Psoas muscle (tissue), 7 donors: ENCODE measurements at regions not wholly inside any gene's neighbourhood (a gene's known extent, or its start where the extent isn't known, plus 50 kb on each side); places are given as distances from the start of the nearest gene placed in this dataset.

Experiments used
- ATAC-seq, 4 donors: fragments of 200-7000 bp; cut with Tn5 transposase; one replicate each; pipeline ENCODE4 v1.9.1; 2020; ENCODE audit warnings: moderate library complexity in 3 of 4, mild to moderate bottlenecking in 2 of 4
- DNase-seq, 2 donors: peaks; one replicate each; pipeline ENCODE4 v3.0.0-alpha.2; 2020
- H3K27ac ChIP-seq: fragments of 200-600 bp; one replicate; pipeline ENCODE4 v1.8.0; 2022
- H3K27me3 ChIP-seq, 3 donors: fragments of 200-600 bp in 1 of 3; one replicate each; pipeline versions ENCODE4 v1.6.1 to v1.8.0; 2013 to 2022; ENCODE audit warnings: low read length in 2 of 3, mild to moderate bottlenecking in 2 of 3, moderate library complexity in 1 of 3; ENCODE audit not compliant: insufficient read depth in 3 of 3
- H3K36me3 ChIP-seq, 2 donors: fragments of 200-600 bp in 1 of 2; one replicate each; pipeline versions ENCODE4 v1.6.1 to v1.8.0; 2013 to 2022; ENCODE audit warnings: low read depth in 1 of 2, mild to moderate bottlenecking in 1 of 2, moderate library complexity in 1 of 2; ENCODE audit not compliant: insufficient read depth in 1 of 2
- H3K4me1 ChIP-seq: fragments of 200-600 bp; one replicate; pipeline ENCODE4 v1.8.0; 2022
- H3K4me3 ChIP-seq: fragments of 200-600 bp; one replicate; pipeline ENCODE4 v1.8.0; 2022; ENCODE audit warnings: mild to moderate bottlenecking
- H3K9me3 ChIP-seq: fragments of 200-600 bp; one replicate; pipeline ENCODE4 v1.8.0; 2022
- WGBS, 3 donors: extraction: QIAGEN DNeasy Blood & Tissue Kit; methylation state at CpG; one replicate each; pipeline versions ENCODE4 v1.1.6 to v1.1.7; 2013; 5-methylcytosine and 5-hydroxymethylcytosine counted together
- intact Hi-C, 2 donors: fragments of 100-400 bp; cut with DNase I; formaldehyde crosslinking; loops; one replicate each; pipeline versions ENCODE4 v1.11.0 to v1.14.2; 2022
- TF ChIP-seq, protein P1 (sequence below): fragments of 200-600 bp; IDR thresholded peaks from one replicate; pipeline ENCODE4 v1.8.0; 2022; ENCODE audit warnings: antibody characterized with exemption
- donor health status: healthy with polysubstance abuse.
- donor health status: DM: no; HTN: no; CAD: no; lungs with moderate emphysema.
- donor health status: Bipolar disorder and iron deficiency.
- donor health status: healthy.
- donor health status: DM: yes; HTN: yes; CAD: no.
- donor health status: DM: no; HTN: no; CAD: no.
- donor health status: DM: yes; HTN: yes; CAD: no.

DNA sequence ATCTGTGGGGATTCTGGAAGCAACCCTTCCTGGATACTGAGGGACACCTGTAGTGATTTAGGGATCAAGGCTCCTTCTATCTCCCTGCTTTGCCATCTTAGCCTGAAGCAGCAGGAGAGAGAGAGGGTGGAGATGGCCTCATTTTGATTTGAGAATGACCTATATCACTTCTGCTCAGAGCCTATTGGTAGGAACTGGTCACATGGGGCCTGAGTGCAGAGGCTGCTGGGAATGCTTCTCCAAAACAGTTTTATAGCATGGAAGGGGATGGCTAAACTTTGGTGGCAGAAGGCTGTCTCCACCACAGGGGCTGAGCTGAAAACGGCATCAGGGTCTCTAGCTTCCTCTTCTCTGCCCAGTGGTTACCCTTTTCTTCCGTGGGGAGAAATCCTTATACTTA is 105.8 kb downstream of the TBX19 start:
- TF ChIP-seq, protein P1, sequence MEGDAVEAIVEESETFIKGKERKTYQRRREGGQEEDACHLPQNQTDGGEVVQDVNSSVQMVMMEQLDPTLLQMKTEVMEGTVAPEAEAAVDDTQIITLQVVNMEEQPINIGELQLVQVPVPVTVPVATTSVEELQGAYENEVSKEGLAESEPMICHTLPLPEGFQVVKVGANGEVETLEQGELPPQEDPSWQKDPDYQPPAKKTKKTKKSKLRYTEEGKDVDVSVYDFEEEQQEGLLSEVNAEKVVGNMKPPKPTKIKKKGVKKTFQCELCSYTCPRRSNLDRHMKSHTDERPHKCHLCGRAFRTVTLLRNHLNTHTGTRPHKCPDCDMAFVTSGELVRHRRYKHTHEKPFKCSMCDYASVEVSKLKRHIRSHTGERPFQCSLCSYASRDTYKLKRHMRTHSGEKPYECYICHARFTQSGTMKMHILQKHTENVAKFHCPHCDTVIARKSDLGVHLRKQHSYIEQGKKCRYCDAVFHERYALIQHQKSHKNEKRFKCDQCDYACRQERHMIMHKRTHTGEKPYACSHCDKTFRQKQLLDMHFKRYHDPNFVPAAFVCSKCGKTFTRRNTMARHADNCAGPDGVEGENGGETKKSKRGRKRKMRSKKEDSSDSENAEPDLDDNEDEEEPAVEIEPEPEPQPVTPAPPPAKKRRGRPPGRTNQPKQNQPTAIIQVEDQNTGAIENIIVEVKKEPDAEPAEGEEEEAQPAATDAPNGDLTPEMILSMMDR, result no peak
- H3K9me3 ChIP-seq, result no peaks in the 10 kb centered on the region
- no peak overlapping the region for H3K4me3 ChIP-seq
- intact Hi-C loops, result no loop called here
- H3K27me3 ChIP-seq, result peaks cover 0 to 3% (median 0%) of the 10 kb centered on the region in 3 donors
- no peak for DNase-seq
- ATAC-seq, result no peak
- no peak overlapping the region for H3K27ac ChIP-seq
- H3K4me1 ChIP-seq, result peaks cover 6% of the 10 kb centered on the region
- 76 to 87% (median 83%) methylated on average over 2 of the region's 2 CpGs for WGBS, 3 donors
- H3K36me3 ChIP-seq, result no peaks in the 10 kb centered on the region

DNA sequence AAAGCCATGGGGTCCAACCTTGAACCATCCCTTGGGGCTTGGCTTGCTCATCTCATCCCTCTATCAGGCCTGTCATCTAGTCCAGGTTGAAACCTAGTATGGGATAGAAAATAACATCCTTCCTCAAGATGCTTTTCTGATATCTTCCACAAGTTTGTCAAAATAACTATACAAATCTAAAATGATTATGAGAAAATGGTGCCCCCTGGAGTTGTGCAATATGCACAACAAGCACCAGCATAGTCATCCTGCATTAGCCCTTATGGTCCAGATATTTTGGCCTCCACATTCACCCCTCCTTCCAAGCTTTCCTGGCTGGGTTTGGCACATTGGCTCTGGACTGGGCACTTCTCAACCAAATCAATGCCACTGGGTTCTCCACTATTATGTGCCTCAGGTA is 101.2 kb downstream of the TBX19 start:
- Histone ChIP-seq H3K27ac (no peak overlapping the region), H3K9me3 (no peaks in the 10 kb centered on the region), H3K27me3 (peaks cover 0 to 2% (median 0%) of the 10 kb centered on the region in 3 donors), H3K4me1 (no peaks in the 10 kb centered on the region), H3K36me3 (no peaks in the 10 kb centered on the region), H3K4me3 (no peak overlapping the region)
- no peak for DNase-seq
- TF ChIP-seq, protein P1, result no peak
- intact Hi-C loops, result no loop called here
- no peak for ATAC-seq

DNA sequence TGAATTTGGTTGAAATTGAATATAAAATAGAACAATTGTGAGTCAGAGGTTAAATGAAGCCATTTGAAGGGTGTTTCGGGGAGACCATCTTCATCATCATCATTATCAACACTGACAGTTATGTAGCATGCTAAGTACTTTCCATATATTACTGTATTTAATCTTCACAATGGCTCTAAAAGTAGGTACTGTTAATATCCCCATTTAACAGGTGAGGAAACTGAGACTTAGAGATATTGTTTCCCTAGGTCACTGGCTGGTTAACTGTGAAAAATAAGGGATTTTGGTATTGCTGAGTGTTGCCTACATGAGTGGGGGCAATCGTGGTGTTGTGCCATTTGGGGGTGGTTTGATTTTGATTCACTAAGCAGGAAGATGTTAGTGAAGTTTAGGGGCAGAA is 100.3 kb downstream of the TBX19 start:
- Histone ChIP-seq H3K36me3 (no peaks in the 10 kb centered on the region), H3K27ac (no peak overlapping the region), H3K4me3 (no peak overlapping the region), H3K4me1 (no peaks in the 10 kb centered on the region), H3K9me3 (no peaks in the 10 kb centered on the region), H3K27me3 (no peaks in the 10 kb centered on the region)
- DNase-seq (no peak), ATAC-seq (no peak)
- WGBS, 3 donors, result 73 to 77% (median 75%) methylated on average over 2 of the region's 2 CpGs
- intact Hi-C loops, result no loop called here
- TF ChIP-seq, protein P1, result no peak

DNA sequence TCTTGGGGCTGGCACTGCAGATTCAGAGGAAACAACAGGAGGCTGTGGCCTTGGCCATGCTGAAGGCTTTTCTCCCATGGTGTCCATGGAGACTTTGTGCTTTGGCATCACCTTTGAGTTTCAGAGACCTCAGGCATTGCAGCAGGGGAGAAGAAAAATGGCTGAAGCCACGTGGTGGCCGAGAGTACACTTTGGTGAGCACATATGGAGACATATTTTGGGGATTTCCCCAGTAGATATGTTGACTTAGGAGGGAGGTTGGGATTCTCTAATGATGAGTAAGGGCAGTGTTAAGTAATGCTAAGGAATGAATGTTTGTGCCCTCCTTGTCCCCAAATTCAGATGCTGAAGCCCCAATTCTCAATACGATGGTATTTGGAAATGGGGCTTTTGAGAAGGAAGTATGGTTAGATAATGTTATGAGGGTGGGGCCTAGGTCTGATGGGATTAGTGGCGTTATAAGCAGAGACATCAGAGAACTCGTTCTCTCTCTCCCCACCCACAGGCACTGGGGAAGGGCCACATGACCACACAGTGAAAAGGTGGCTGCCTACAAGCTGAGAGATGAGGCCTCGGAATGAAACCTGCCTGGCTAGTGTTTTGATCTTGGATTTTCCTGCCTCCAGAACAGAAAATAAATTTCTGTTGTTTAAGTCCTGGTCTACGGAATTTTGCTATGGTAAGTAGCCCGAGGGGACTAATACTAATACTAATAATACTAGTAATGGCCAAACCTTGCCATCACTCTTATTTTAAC is 98.6 kb downstream of the TBX19 start:
- TF ChIP-seq, protein P1, result no peak
- no peak overlapping the region for H3K4me3 ChIP-seq
- intact Hi-C loops, result no loop called here
- H3K4me1 ChIP-seq, result no peaks in the 10 kb centered on the region
- ATAC-seq (no peak), DNase-seq (no peak)
- no peak overlapping the region for H3K27ac ChIP-seq
- H3K36me3 ChIP-seq, result no peaks in the 10 kb centered on the region
- no peaks in the 10 kb centered on the region for H3K9me3 ChIP-seq
- no peaks in the 10 kb centered on the region for H3K27me3 ChIP-seq
- 82 to 90% (median 86%) methylated on average over 8 of the region's 8 CpGs for WGBS, 3 donors
